Left ventricle myocardium inferior (tissue), 1 donor: ENCODE measurements at regions not wholly inside any gene's neighbourhood (a gene's known extent, or its start where the extent isn't known, plus 50 kb on each side); places are given as distances from the start of the nearest gene placed in this dataset. TPM values are rescaled to one million over a fixed set of nuclear protein-coding genes. Genes with fewer than 3 reads are reported as not detected.

Experiments used
- DNase-seq: peaks from one replicate; pipeline ENCODE4 v3.0.0-alpha.2; 2020
- H3K27ac ChIP-seq: fragments of 200-600 bp; replicated peaks from 2 replicates; pipeline ENCODE4 v1.8.0; 2021
- H3K27me3 ChIP-seq: fragments of 200-600 bp; 2 replicates; pipeline ENCODE4 v1.8.0; 2021; ENCODE audit warnings: low read depth
- H3K36me3 ChIP-seq: fragments of 200-600 bp; 2 replicates; pipeline ENCODE4 v1.8.0; 2021
- H3K4me1 ChIP-seq: fragments of 200-600 bp; 2 replicates; pipeline ENCODE4 v1.8.0; 2021
- H3K4me3 ChIP-seq: fragments of 200-600 bp; 2 replicates; pipeline ENCODE4 v1.8.0; 2021; ENCODE audit warnings: mild to moderate bottlenecking, moderate library complexity
- H3K9me3 ChIP-seq: fragments of 200-600 bp; replicated peaks from 2 replicates; pipeline ENCODE4 v1.8.0; 2021
- CTCF ChIP-seq: fragments of 200-600 bp; IDR thresholded peaks from 2 replicates; pipeline ENCODE4 v1.8.0; 2021; ENCODE audit warnings: antibody characterized with exemption, mild to moderate bottlenecking, borderline replicate concordance
- intact Hi-C: fragments of 100-400 bp; cut with micrococcal nuclease; formaldehyde crosslinking; loops from one replicate; pipeline ENCODE4 v1.11.0; 2022
- microRNA-seq: library from miRNA; unstranded; fragments of <30 nt; microRNA quantifications from one replicate; pipeline ENCODE4 v1.2.0, GENCODE V29; 2020
- donor health status: DM: no; HTN: yes; CAD: no; lungs with severe emphysema.

DNA sequence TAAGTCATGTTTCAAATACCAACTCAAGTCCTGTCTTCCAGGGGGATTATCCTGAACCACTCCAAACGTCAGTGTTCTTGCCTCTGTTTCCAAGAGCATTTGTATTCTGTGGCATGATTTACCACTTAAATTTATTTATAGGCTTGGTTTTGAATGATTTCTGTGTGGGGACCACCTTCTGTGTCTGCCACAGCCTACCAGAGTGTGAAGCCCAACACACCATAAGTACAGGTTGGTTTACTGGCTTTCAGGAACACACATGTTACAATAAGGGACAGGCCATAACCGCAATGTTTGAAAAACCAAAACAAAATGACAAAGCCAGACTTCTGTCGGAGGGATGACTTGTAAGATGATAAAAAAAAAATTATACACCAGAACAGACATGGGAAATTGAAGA is 56.5 kb upstream of the MAP3K7 start:
- Histone ChIP-seq H3K27me3 (no peaks in the 10 kb centered on the region), H3K4me1 (no peaks in the 10 kb centered on the region), H3K9me3 (peaks cover 1% of the 10 kb centered on the region), H3K4me3 (no peak overlapping the region), H3K27ac (no peak overlapping the region), H3K36me3 (no peaks in the 10 kb centered on the region)
- intact Hi-C loops: no loop called here
- DNase-seq: no peak
- no peak for TF ChIP-seq CTCF

DNA sequence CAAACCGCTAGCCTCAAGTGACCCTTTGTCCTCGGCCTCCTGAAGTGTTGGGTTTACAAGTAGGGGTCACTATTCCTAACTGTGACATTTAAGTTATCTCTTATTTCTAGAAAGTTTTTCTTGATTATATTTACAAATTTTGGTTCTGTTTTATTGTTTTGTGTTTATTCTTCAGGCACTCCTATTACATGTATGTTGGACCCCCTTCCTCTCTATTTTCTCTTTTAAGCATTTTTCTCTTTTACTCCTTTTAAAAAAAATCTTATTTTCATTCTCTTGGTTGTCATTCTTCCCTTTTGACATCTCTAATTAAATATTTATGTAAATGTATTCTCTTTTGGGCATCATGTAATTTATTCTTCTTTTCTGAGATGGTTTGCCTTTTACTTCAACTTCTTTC is 50.4 kb upstream of the MAP3K7 start:
- no peak for TF ChIP-seq CTCF
- H3K27ac ChIP-seq: no peak overlapping the region
- H3K4me3 ChIP-seq: no peak overlapping the region
- no peak for DNase-seq
- no peaks in the 10 kb centered on the region for H3K27me3 ChIP-seq
- intact Hi-C loops: no loop called here
- no peaks in the 10 kb centered on the region for H3K36me3 ChIP-seq
- H3K4me1 ChIP-seq: no peaks in the 10 kb centered on the region
- H3K9me3 ChIP-seq: peaks cover 20% of the 10 kb centered on the region

Small RNA genes lying in the stretch of these regions (microRNA-seq; reads per million reads assigned to microRNA genes)
- not detected for gene MIR4643
